GM21717 (cell line): ENCODE measurements at regions not wholly inside any gene's neighbourhood (a gene's known extent, or its start where the extent isn't known, plus 50 kb on each side); places are given as distances from the start of the nearest gene placed in this dataset.
A peak's percentile ranks its signal among the peaks of the same experiment; 100 is the strongest.
"Not testable (repeated sequence)": the region's sequence is repeated elsewhere in the genome, so short reads cannot be mapped to it uniquely, and the experiment has no call there.

Experiments used
- ATAC-seq: cut with Tn5 transposase; IDR thresholded peaks from one replicate; pipeline ENCODE4 v1.9.1; 2021; ENCODE audit warnings: mild to moderate bottlenecking, moderate library complexity; ENCODE audit not compliant: unreplicated experiment

GRCh38 chr6:63010962-63011361 is 200.3 kb upstream of the FKBP1C start:
- not testable (repeated sequence) for ATAC-seq

GRCh38 chr6:63014290-63014689 is 197.0 kb upstream of the FKBP1C start:
- ATAC-seq, result no peak

GRCh38 chr6:63022631-63023030 is 188.6 kb upstream of the FKBP1C start:
- ATAC-seq, result no peak

- no peak for ATAC-seq
Observed at GRCh38 chr6:63023726-63024125, 187.5 kb upstream of the FKBP1C start.

GRCh38 chr6:63049216-63049615 is 162.1 kb upstream of the FKBP1C start:
- ATAC-seq, result no peak

- not testable (repeated sequence) for ATAC-seq
Observed at GRCh38 chr6:63053206-63053605, 158.1 kb upstream of the FKBP1C start.

GRCh38 chr6:63058601-63059000 is 152.7 kb upstream of the FKBP1C start:
- no peak for ATAC-seq

GRCh38 chr6:63063631-63064271 is 147.5 kb upstream of the FKBP1C start:
- no peak for ATAC-seq

GRCh38 chr6:63066055-63066704 is 145.1 kb upstream of the FKBP1C start:
- peak; percentile 67 for ATAC-seq

- ATAC-seq, result no peak
Observed at GRCh38 chr6:63094947-63095346, 116.3 kb upstream of the FKBP1C start.

- ATAC-seq, result peak; percentile 67
Observed at GRCh38 chr6:63097222-63097621, 114.0 kb upstream of the FKBP1C start.

- no peak for ATAC-seq
Observed at GRCh38 chr6:63098789-63099188, 112.5 kb upstream of the FKBP1C start.

GRCh38 chr6:63099772-63100459 is 111.4 kb upstream of the FKBP1C start:
- ATAC-seq, result no peak

- ATAC-seq, result no peak
Observed at GRCh38 chr6:63114610-63115211, 96.6 kb upstream of the FKBP1C start.

GRCh38 chr6:63121166-63121565 is 90.1 kb upstream of the FKBP1C start:
- ATAC-seq, result no peak

GRCh38 chr6:63140114-63140513 is 71.2 kb upstream of the FKBP1C start:
- no peak for ATAC-seq

GRCh38 chr6:63140692-63141318 is 70.5 kb upstream of the FKBP1C start:
- ATAC-seq, result no peak

GRCh38 chr6:63149730-63150129 is 61.5 kb upstream of the FKBP1C start:
- no peak for ATAC-seq

GRCh38 chr6:63154535-63154934 is 56.7 kb upstream of the FKBP1C start:
- no peak for ATAC-seq
